GM19463 (cell line): ENCODE measurements at regions not wholly inside any gene's neighbourhood (a gene's known extent, or its start where the extent isn't known, plus 50 kb on each side); places are given as distances from the start of the nearest gene placed in this dataset.
"Not testable (repeated sequence)": the region's sequence is repeated elsewhere in the genome, so short reads cannot be mapped to it uniquely, and the experiment has no call there.

Experiments used
- ATAC-seq: cut with Tn5 transposase; IDR thresholded peaks from one replicate; pipeline ENCODE4 v1.9.1; 2021; ENCODE audit warnings: mild to moderate bottlenecking, moderate library complexity; ENCODE audit not compliant: unreplicated experiment

DNA sequence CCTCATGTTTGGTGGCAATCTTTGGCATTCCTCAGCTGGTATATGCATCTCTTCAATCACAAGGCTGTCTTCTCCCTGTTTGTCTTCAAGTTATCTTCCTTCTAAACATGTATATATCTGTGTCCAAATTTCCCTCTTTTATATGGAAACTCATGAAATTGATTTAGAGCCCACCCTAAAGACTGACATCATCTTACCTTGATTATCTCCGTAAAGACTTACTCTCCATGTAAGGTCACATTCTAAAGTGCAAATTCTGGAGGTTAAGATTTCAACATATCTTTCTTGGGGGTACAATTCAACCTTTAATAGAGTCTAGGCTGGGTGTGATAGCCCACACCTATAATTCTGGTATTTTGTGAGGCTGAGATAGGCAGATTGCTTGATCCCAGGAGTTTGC, 215.8 kb upstream of the LRRC4C start:
- no peak for ATAC-seq

DNA sequence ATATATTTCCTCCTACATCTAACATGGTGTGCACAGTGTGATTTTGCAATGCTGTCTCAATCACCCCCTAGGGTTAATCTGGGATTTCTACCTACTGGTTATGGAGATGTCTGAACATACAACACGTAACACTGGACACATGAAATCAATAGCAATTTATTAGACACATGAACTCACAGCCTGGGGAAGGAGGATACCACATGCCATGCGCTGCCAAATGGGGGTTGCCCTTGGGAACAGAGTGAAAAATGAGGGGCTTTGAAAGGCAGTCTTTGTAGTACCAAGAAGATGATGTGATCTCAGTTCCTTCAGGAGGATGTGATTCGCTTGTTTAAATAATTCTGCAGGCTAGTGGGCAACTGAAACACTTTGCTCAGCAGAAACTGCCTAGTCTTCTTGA, 253.6 kb upstream of the LRRC4C start:
- ATAC-seq: no peak

- no peak for ATAC-seq
Observed at GRCh38 chr11:41714101-41714500, 254.6 kb upstream of the LRRC4C start.

DNA sequence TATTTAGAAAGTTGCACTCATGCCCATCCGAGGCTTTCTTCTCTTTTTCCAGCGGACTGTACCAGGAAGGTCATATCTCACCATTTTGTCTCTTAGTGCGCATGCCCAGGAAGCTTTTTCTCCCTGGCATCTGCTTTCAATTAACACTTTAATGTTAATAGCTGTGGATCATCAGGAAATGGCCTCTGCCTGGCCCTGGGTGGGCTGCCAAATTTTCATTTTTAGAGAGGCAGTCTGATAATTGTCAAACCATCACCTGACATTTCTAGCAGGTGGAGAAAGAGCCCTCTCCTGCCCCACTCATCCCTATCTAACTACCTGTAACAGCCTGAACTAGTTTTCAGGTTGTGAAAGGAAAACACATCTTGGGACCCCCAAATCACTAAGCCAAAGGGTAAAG, 257.4 kb upstream of the LRRC4C start:
- no peak for ATAC-seq

DNA sequence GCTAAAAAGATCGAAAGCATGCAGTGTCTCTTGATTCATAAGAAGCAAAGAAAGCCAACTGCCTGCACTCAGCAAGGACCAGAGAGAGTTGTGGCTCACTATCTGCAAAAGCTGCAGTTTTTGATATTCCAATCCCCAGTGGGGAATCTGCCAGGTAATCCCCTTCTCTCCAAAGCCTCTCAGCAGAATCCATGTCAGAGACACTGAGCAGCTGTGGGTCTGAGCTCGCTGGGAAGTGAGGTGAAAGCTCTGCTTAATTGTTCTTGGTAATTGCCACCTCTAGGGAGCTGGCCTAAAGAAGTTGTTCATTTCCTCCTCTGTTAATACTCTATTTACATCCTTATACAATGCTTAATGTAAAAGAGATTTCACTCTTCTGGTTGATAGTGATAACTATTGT, 261.3 kb upstream of the LRRC4C start:
- ATAC-seq: no peak

GRCh38 chr11:41728161-41728560, 268.7 kb upstream of the LRRC4C start:
- ATAC-seq: not testable (repeated sequence)

DNA sequence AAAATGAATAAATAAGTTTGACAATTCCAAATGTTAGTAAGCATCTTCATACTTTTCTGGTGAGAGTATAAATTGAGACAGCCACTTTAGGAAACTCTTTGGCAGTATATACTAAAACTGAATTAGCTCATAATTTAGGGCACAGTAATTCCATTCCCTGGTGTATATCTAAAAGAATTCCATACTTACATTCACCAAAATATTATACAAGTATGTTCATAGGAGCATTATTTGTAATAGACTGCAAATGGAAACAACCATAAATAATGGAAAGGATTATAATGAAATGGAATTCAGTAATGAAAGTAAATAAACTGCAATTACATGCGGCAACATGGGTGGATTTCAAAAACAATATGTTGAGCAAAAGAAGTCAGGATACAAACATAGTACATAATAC, 315.8 kb upstream of the LRRC4C start:
- ATAC-seq: no peak

- no peak for ATAC-seq
Observed at GRCh38 chr11:41779401-41779960, 320.0 kb upstream of the LRRC4C start.

- no peak for ATAC-seq
Observed at GRCh38 chr11:41781441-41781840, 322.0 kb upstream of the LRRC4C start.

GRCh38 chr11:41784513-41785335, 325.3 kb upstream of the LRRC4C start:
- ATAC-seq: no peak

DNA sequence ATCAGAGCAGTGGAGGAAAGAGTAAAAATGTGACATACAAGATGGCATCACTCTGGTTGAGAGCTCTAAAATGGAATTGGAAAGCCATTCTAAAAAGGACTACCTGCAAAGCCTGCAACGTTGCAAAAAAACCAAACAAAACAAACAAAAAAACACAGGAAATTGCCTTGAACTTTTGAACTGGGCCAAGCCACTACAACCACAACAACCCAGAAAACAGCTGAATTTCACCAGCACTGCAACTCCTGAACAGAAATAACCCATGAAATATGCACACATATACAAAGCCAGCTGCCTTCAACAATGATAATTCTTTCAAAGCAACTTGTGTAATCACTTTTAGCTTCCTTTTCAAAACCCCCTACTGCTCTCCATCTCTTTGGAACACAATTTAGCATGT, 326.6 kb upstream of the LRRC4C start:
- no peak for ATAC-seq

DNA sequence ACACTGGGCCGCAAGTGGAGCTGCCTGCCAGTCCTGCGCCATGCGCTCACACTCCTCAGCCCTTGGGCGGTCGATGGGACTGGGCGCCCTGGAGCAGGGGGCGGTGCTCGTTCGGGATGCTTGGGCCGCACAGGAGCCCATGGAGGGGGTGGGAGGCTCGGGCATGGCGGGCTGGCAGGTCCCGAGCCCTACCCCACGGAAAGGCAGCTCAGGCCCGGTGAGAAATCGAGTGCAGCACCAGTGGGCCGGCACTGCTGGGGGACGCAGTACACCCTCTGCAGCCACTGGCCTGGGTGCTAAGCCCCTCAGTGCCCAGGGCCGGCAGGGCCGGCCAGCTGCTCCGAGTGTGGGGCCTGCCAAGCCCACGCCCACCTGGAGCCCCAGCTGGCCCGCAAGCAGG, 328.7 kb upstream of the LRRC4C start:
- no peak for ATAC-seq

DNA sequence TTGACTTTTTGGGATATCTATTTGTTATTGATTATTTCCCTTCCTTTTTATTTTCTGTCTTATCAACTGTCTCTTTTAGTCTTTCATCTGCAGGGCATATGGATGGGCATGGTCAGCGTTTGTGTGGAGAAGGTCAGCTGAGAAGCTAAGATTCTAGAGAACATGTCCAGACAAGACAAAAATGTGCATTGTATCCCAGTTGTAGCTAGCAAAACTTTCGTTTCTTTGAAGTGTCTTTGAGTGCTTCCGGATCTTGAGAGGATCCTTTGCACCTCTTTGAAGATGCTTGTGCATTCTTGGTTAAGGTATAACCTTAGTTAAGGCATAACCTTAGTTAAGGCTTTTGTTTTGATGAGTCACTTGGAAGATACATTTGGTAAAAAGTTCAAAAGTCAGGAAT, 329.9 kb upstream of the LRRC4C start:
- ATAC-seq: no peak

GRCh38 chr11:41795004-41795403, 335.6 kb upstream of the LRRC4C start:
- no peak for ATAC-seq

- ATAC-seq: no peak
Observed at GRCh38 chr11:41799754-41800153, 340.3 kb upstream of the LRRC4C start.

DNA sequence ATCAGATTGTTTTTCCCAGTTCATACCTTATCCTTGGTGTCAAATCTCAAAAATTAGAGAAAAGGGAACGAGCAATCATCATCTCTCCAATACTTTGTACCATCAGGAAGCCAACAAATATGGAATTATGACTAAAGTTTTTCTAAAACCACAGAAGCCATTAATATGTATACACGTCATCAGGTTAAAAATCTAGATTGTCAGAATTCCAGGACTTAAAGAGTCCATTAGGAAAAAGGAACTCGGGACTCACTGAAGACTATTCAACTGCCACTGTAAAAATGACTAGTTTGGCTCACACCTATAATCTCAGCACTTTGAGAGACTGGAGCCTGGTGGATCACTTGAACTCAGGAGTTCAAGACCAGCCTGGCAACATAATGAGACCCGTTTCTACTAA, 344.4 kb upstream of the LRRC4C start:
- no peak for ATAC-seq

DNA sequence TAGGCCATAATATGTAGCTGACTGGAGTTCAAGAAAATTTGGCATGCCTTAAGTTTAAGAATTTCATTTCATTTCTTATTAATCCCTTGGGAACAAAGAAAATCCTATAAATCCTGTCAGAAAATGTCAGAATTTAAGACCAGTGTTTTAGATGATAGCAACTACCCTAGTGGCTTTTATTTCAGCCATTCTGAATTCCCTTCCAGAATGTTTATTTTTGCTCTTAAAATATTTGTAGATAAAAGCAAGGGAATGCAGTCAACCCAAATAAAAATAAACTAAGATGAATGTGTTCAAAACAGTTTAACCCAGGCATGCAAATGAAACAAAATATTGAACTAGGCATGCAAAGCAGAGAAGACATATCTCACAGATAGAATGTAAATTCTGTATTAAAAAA, 356.9 kb upstream of the LRRC4C start:
- ATAC-seq: no peak

DNA sequence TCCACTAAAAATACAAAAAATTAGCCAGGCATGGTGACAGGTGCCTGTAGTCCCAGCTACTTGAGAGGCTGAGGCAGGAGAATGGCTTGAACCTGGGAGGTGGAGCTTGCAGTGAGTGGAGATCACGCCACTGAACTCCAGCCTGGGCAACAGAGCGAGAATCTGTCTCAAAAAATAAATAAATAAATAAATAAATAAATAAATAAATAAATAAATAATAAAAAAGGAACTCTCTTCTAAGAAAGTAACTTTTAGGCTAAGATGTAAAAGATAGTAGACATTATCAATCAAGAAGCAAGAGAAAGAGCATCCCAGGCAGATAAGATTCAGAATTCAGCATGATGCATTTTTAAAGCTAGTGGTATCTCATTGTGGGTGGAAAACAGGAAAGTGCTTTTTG, 364.8 kb upstream of the LRRC4C start:
- not testable (repeated sequence) for ATAC-seq

DNA sequence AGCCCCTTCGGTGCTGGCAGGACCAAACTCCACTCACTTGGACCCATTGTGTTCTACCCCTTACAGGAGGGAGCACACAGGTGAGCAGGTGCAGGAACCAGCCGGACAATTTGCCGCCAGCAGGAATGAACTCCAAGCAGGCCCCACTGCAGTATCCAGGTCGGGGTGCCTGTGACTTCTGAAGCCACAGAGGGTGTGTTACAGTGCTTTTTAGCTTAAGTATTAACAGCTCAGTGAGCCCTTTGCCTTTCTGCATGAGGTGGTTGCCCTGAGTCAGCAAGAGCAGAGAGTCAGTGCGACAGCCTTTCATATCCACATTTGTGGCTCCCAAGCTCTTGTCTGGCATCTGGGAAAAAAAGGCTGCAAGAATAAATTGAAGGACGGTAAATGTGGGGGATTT, 366.6 kb upstream of the LRRC4C start:
- no peak for ATAC-seq

- ATAC-seq: no peak
Observed at GRCh38 chr11:41836431-41836830, 377.0 kb upstream of the LRRC4C start.

GRCh38 chr11:41842673-41843072, 383.2 kb upstream of the LRRC4C start:
- ATAC-seq: no peak

- no peak for ATAC-seq
Observed at GRCh38 chr11:41845066-41845465, 385.6 kb upstream of the LRRC4C start.

- ATAC-seq: no peak
Observed at GRCh38 chr11:41848349-41848748, 388.9 kb upstream of the LRRC4C start.
